GM10266 (cell line): ENCODE measurements at regions not wholly inside any gene's neighbourhood (a gene's known extent, or its start where the extent isn't known, plus 50 kb on each side); places are given as distances from the start of the nearest gene placed in this dataset.

ENCODE experiments used
- DNase-seq: peaks from one replicate; pipeline ENCODE4 v3.0.0; 2012; ENCODE audit errors: extremely low spot score
- TF ChIP-seq, protein P1 (sequence below): IDR thresholded peaks from 2 replicates; pipeline ENCODE4 v1.5.1; 2012; ENCODE audit warnings: mild to moderate bottlenecking, low read depth; ENCODE audit not compliant: control insufficient read depth, insufficient read depth; ENCODE audit errors: missing control alignments

DNA sequence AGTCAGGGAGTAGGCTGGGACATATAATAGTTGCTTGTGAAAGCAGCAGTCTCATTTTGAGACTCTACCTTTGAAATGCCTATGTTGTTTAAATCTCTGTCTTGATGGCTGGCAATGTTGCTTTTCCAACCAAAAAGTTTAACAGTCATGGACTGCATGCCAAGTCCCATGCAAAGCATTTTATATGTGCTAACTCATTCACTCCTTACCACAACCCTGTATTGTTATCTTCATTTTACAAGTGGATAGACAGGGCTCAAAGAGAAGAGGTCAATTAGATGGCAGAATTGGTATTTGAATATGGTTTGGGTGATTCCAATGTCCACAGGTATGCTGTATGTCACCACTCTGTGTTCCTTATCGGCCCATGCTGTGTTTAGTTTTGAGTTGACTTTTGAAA lies 331.4 kb upstream of the USP24 start:
- DNase-seq = no peak
- TF ChIP-seq, protein P1, sequence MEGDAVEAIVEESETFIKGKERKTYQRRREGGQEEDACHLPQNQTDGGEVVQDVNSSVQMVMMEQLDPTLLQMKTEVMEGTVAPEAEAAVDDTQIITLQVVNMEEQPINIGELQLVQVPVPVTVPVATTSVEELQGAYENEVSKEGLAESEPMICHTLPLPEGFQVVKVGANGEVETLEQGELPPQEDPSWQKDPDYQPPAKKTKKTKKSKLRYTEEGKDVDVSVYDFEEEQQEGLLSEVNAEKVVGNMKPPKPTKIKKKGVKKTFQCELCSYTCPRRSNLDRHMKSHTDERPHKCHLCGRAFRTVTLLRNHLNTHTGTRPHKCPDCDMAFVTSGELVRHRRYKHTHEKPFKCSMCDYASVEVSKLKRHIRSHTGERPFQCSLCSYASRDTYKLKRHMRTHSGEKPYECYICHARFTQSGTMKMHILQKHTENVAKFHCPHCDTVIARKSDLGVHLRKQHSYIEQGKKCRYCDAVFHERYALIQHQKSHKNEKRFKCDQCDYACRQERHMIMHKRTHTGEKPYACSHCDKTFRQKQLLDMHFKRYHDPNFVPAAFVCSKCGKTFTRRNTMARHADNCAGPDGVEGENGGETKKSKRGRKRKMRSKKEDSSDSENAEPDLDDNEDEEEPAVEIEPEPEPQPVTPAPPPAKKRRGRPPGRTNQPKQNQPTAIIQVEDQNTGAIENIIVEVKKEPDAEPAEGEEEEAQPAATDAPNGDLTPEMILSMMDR = no peak

DNA sequence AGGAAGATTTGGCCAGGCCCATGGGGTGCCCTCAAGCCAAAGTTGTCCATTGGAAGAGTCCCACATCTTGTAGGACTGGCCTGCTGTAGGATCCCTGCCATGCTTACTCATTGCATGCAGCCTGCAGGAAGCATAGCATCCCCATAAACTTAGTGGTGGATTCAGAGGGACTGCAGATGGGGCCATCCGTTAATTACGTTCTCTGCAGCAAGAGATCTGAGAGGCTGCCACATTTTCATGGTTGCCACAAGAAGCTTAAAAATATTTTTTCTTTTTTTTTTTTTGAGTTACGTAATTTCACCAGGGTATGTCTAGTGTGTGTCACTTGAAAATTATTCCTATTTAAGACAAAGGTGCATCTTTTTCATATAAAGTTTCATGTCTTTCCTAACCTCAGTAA lies 329.7 kb upstream of the USP24 start:
- TF ChIP-seq, protein P1 = no peak
- DNase-seq = no peak

DNA sequence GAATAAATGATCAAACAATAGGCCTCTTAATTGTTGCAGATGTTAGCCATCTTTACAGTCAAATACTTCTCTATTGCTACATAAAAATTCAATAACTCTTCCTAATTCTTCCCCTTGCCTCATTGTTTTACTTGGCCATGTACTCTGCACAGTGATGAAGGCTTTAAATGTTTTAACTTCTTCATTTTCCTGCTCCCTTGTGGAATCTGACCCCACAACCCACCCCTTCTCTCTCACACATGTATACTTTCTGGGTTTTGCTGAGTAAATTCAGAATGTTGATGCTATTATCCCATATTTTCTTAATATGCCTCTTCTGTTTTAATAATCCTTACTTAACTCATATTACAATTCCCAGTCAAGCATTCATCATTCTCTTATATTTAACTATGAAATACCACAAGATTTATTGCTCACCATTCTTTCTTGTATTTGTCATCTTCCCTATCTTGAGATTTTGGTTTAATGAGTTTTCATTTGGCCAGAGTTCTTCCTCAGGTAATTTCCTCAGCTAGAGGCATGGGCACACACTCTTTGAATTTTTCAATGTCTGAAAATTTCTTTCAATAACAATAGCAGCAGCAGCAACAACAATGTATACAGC lies 327.8 kb upstream of the USP24 start:
- TF ChIP-seq, protein P1 = no peak
- DNase-seq = no peak

DNA sequence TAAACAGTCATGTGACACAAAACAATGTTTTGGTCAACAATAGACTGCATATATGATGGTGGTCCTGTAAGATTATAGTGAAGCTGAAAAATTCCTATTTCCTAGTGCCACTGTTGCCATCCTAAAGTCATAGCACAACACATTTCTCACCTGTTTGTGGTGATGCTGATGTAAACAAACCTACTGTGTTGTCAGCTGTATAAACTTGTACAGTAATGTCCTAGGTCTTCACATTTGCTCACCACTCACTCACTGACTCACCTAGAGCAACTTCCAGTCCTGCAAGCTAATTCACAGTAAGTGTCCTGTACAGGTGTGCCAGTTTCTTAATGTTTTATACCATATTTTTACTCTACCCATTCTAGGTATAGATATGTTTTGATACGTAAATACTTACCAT lies 326.1 kb upstream of the USP24 start:
- TF ChIP-seq, protein P1 = no peak
- DNase-seq = no peak

DNA sequence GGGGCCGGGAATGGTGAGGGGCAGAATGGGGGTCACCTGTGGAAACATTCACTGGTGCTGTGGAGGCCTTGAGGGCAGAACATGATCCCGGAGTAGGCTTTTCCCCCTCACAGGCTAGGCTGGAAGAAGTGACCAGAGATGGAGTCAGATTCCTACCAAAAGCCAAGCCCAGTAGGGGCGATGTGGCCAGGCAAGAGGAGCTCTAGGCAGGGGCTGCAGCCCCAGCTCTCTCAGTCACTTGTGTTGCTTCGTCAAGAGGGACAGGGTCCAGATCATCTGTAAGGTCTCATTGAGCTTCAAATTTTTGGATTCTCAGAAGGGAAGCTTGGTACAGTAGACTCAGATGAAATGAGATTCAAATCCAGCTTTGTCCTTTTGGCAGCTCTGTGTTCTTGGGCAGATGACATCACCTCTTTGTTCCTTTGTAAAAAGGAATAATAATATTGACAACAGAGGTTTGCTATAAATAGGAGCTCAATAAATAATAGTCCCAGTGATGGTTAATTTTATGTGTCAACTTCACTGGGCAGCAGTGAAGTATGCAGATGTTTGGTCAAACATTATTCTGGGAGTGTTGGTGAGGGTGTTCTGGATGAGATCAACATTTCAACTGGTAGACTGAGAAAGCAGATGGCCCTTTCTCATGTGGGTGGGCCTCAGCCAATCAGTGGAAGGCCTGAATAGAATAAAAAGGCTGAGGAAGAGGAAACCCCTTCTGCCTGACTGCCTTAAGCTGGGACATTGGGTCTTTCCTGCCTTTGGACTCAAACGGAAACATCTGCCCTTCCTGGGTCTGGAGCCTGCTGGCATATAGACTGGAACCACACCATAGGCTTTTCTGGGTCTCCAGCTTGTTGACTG lies 324.7 kb upstream of the USP24 start:
- DNase-seq = no peak
- TF ChIP-seq, protein P1 = no peak

DNA sequence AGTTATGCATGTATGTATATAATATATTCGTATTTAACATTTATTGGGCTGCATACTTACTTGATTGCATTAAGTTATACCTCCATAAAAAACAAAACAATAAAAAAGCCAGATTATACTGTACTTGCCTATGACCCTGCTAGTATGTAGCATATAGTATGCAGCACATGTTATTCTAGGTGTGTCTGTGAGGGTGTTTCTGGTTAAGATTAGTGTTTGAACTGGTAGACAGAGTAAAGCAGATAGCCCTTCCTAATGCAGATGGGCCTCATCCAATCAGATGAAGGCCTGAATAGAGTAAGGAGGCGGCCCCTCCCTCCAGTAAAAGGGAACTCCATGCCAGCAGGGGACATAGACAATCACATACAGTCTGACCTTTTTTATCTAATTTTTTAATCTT lies 323.3 kb upstream of the USP24 start:
- no peak for DNase-seq
- TF ChIP-seq, protein P1 = no peak

DNA sequence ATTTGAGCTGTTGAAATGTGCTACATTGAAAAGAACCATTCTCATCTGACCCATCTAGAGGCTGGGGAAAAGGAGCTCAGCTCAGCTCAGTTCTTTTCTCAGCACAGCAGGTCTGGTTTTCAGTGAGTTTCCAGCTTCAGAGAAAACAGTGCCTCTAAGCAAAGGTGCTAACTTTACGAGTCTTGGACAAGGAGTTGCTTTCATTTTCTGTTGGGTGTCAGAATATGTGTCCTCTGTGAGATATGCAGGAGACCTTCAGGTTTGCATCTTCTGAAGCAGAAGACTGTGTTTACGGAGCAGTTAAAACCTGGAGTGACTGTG lies 321.3 kb upstream of the USP24 start:
- DNase-seq = no peak

More for the DNA sequence above, 321.3 kb upstream of the USP24 start:
- TF ChIP-seq, protein P1 = no peak
